ENCODE measurements at regions not wholly inside any gene's neighbourhood (a gene's known extent, or its start where the extent isn't known, plus 50 kb on each side); places are given as distances from the start of the nearest gene placed in this dataset.

GRCh38 chr2:126798276-126799140, 100.2 kb upstream of the TEX51 start:
- ChIA-PET CTCF (no interaction called here), POLR2A (no interaction called here)
- H3K4me3 ChIP-seq (ENCODE audit: low read depth, low read length), result no peak overlapping the region
- no peak for TF ChIP-seq CTCF (IDR thresholded peaks at IDR 0.05; ENCODE audit: insufficient read depth, low read depth, low read length)
- peaks cover 1% of the 10 kb centered on the region; the same call in 1 of the 2 replicates for H3K27me3 ChIP-seq (ENCODE audit: control insufficient read depth, insufficient read depth, low read length)
- DNase-seq (ENCODE audit: low read depth), result no peak
- H3K36me3 ChIP-seq (ENCODE audit: control insufficient read depth, insufficient read depth, low read length), result no peaks in the 10 kb centered on the region

GRCh38 chr2:126799301-126799700, 99.4 kb upstream of the TEX51 start:
- DNase-seq (ENCODE audit: low read depth), result no peak
- Histone ChIP-seq H3K27me3 (ENCODE audit: control insufficient read depth, insufficient read depth, low read length) (peaks cover 1% of the 10 kb centered on the region; the same call in 1 of the 2 replicates), H3K4me3 (ENCODE audit: low read depth, low read length) (no peak overlapping the region), H3K36me3 (ENCODE audit: control insufficient read depth, insufficient read depth, low read length) (no peaks in the 10 kb centered on the region)
- no peak for TF ChIP-seq CTCF (IDR thresholded peaks at IDR 0.05; ENCODE audit: insufficient read depth, low read depth, low read length)
- CTCF ChIA-PET, result no interaction called here
- POLR2A ChIA-PET, result no interaction called here

- ChIA-PET POLR2A (no interaction called here), CTCF (no interaction called here)
- Histone ChIP-seq H3K27me3 (ENCODE audit: control insufficient read depth, insufficient read depth, low read length) (no peaks in the 10 kb centered on the region), H3K4me3 (ENCODE audit: low read depth, low read length) (no peak overlapping the region), H3K36me3 (ENCODE audit: control insufficient read depth, insufficient read depth, low read length) (no peaks in the 10 kb centered on the region)
- no peak for TF ChIP-seq CTCF (IDR thresholded peaks at IDR 0.05; ENCODE audit: insufficient read depth, low read depth, low read length)
- DNase-seq (ENCODE audit: low read depth), result no peak
Measured at GRCh38 chr2:126801473-126801872, 97.2 kb upstream of the TEX51 start.

GRCh38 chr2:126802316-126802715, 96.4 kb upstream of the TEX51 start:
- Histone ChIP-seq H3K36me3 (ENCODE audit: control insufficient read depth, insufficient read depth, low read length) (no peaks in the 10 kb centered on the region), H3K27me3 (ENCODE audit: control insufficient read depth, insufficient read depth, low read length) (no peaks in the 10 kb centered on the region), H3K4me3 (ENCODE audit: low read depth, low read length) (no peak overlapping the region)
- no peak for DNase-seq (ENCODE audit: low read depth)
- POLR2A ChIA-PET, result no interaction called here
- TF ChIP-seq CTCF (IDR thresholded peaks at IDR 0.05; ENCODE audit: insufficient read depth, low read depth, low read length), result no peak
- CTCF ChIA-PET, result no interaction called here

GRCh38 chr2:126802774-126803433, 95.8 kb upstream of the TEX51 start:
- H3K36me3 ChIP-seq (ENCODE audit: control insufficient read depth, insufficient read depth, low read length), result no peaks in the 10 kb centered on the region
- TF ChIP-seq CTCF (IDR thresholded peaks at IDR 0.05; ENCODE audit: insufficient read depth, low read depth, low read length), result no peak
- no peaks in the 10 kb centered on the region for H3K27me3 ChIP-seq (ENCODE audit: control insufficient read depth, insufficient read depth, low read length)
- POLR2A ChIA-PET, result no interaction called here
- DNase-seq (ENCODE audit: low read depth), result no peak
- CTCF ChIA-PET, result no interaction called here
- no peak overlapping the region for H3K4me3 ChIP-seq (ENCODE audit: low read depth, low read length)
